GM12878 (cell line): ENCODE measurements at regions not wholly inside any gene's neighbourhood (a gene's known extent, or its start where the extent isn't known, plus 50 kb on each side); places are given as distances from the start of the nearest gene placed in this dataset.

Source experiments
- CEBPB ChIP-seq, 2 experiments: fragments of 150-350 bp in 1 of 2; IDR thresholded peaks; 2 replicates each; pipeline ENCODE4 v1.6.1; 2012 to 2014; ENCODE audit warnings: low read depth in 2 of 2, low read length in 2 of 2, borderline replicate concordance in 1 of 2, inconsistent platforms in 1 of 2
- NBN ChIP-seq: fragments of 450-650 bp; IDR thresholded peaks from 2 replicates; pipeline ENCODE4 v1.6.1; 2016
- SPI1 ChIP-seq: IDR thresholded peaks from 2 replicates; pipeline ENCODE4 v1.6.1; 2011; ENCODE audit warnings: low read depth, mild to moderate bottlenecking, low read length, moderate library complexity, borderline replicate concordance; ENCODE audit not compliant: insufficient read depth
- TF ChIP-seq, protein P1 (sequence below), 3 experiments: IDR thresholded peaks in 2 of 3; conservative IDR thresholded peaks in 1 of 3; 2 replicates each; pipeline ENCODE4 v1.5.1; 2011; ENCODE audit warnings: low read depth in 3 of 3, low read length in 3 of 3, mild to moderate bottlenecking in 3 of 3, control low read depth in 2 of 3, moderate library complexity in 2 of 3, inconsistent platforms in 1 of 3, mixed read lengths in 1 of 3; ENCODE audit not compliant: control insufficient read depth in 2 of 3, insufficient read depth in 1 of 3; ENCODE audit errors: extremely low read depth in 1 of 3

DNA sequence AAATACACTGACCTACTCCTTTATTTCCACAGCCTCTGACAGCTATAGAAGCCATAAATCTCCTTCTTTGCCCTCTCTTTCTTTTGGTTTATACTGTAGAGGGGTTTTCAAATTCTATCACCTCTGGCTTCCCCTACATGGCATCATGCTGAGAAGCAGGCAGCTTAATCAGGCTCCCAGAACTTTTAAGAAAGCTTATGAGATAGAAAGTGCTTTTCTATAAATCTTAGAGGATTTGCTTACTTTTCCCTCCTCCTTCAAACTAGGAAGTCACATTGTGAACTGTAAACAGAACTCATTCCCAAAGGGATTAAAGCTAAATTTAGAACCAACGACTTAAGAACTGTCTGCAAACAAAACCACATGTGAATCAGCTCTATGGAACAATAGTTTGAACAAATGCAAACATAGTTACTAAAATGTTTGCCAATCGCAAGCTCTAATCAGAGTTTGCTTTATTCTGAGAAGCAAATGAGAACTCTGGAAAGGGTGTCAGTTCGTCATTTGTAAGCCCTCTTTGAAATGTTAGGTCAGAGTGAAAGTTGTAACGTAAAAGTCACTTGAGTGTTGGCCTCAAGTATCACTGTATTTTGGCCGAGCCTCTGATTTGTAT, 344.1 kb downstream of the RFC3 start:
- TF ChIP-seq, protein P1, sequence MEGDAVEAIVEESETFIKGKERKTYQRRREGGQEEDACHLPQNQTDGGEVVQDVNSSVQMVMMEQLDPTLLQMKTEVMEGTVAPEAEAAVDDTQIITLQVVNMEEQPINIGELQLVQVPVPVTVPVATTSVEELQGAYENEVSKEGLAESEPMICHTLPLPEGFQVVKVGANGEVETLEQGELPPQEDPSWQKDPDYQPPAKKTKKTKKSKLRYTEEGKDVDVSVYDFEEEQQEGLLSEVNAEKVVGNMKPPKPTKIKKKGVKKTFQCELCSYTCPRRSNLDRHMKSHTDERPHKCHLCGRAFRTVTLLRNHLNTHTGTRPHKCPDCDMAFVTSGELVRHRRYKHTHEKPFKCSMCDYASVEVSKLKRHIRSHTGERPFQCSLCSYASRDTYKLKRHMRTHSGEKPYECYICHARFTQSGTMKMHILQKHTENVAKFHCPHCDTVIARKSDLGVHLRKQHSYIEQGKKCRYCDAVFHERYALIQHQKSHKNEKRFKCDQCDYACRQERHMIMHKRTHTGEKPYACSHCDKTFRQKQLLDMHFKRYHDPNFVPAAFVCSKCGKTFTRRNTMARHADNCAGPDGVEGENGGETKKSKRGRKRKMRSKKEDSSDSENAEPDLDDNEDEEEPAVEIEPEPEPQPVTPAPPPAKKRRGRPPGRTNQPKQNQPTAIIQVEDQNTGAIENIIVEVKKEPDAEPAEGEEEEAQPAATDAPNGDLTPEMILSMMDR (IDR thresholded peaks at IDR 0.05 in 2 of 3, conservative IDR thresholded peaks at IDR 0.05 in 1 of 3; ENCODE audit: control insufficient read depth in 2 of 3, extremely low read depth in 1 of 3, insufficient read depth in 1 of 3, low read depth in 3 of 3, low read length in 3 of 3) = no peak
- TF ChIP-seq SPI1 (no peak), CEBPB (IDR thresholded peaks at IDR 0.05; ENCODE audit: borderline replicate concordance in 1 of 2, low read depth in 2 of 2, low read length in 2 of 2) (no peak), NBN (no peak)
